Endothelial cell (in vitro differentiated cells): ENCODE measurements at regions not wholly inside any gene's neighbourhood (a gene's known extent, or its start where the extent isn't known, plus 50 kb on each side); places are given as distances from the start of the nearest gene placed in this dataset.

ENCODE experiments used
- DNase-seq: peaks from one replicate; pipeline ENCODE4 v3.0.0; 2021; ENCODE audit warnings: low spot score
- H3K27ac Mint-ChIP-seq: one replicate; pipeline ENCODE4 v1.8.0; 2021; ENCODE audit warnings: mixed read lengths, inconsistent platforms; ENCODE audit not compliant: unreplicated experiment
- H3K27me3 Mint-ChIP-seq: one replicate; pipeline ENCODE4 v1.8.0; 2021; ENCODE audit warnings: mild to moderate bottlenecking, moderate library complexity, mixed read lengths, inconsistent platforms; ENCODE audit not compliant: unreplicated experiment
- H3K36me3 Mint-ChIP-seq: one replicate; pipeline ENCODE4 v1.8.0; 2021; ENCODE audit warnings: mild to moderate bottlenecking, low read depth, mixed read lengths, inconsistent platforms; ENCODE audit not compliant: unreplicated experiment
- H3K4me1 Mint-ChIP-seq: one replicate; pipeline ENCODE4 v1.8.0; 2021; ENCODE audit warnings: mild to moderate bottlenecking, mixed read lengths, inconsistent platforms; ENCODE audit not compliant: unreplicated experiment
- H3K4me3 Mint-ChIP-seq: one replicate; pipeline ENCODE4 v1.8.0; 2021; ENCODE audit warnings: mild to moderate bottlenecking, mixed read lengths, inconsistent platforms; ENCODE audit not compliant: unreplicated experiment
- H3K9me3 Mint-ChIP-seq: one replicate; pipeline ENCODE4 v1.8.0; 2021; ENCODE audit warnings: mixed read lengths, inconsistent platforms; ENCODE audit not compliant: unreplicated experiment
- TF ChIP-seq, protein P1 (sequence below): fragments of 200-600 bp; sonication (generic); IDR thresholded peaks from one replicate; pipeline ENCODE4 v1.5.0; 2021; ENCODE audit warnings: antibody characterized with exemption; ENCODE audit not compliant: unreplicated experiment

GRCh38 chr7:20991544-20991943 is 204.9 kb upstream of the SP8 start:
- Mint-ChIP-seq H3K4me1 (no peaks in the 10 kb centered on the region), H3K4me3 (no peak overlapping the region), H3K27ac (no peak overlapping the region), H3K27me3 (no peaks in the 10 kb centered on the region), H3K9me3 (no peaks in the 10 kb centered on the region), H3K36me3 (no peaks in the 10 kb centered on the region)
- TF ChIP-seq, protein P1, sequence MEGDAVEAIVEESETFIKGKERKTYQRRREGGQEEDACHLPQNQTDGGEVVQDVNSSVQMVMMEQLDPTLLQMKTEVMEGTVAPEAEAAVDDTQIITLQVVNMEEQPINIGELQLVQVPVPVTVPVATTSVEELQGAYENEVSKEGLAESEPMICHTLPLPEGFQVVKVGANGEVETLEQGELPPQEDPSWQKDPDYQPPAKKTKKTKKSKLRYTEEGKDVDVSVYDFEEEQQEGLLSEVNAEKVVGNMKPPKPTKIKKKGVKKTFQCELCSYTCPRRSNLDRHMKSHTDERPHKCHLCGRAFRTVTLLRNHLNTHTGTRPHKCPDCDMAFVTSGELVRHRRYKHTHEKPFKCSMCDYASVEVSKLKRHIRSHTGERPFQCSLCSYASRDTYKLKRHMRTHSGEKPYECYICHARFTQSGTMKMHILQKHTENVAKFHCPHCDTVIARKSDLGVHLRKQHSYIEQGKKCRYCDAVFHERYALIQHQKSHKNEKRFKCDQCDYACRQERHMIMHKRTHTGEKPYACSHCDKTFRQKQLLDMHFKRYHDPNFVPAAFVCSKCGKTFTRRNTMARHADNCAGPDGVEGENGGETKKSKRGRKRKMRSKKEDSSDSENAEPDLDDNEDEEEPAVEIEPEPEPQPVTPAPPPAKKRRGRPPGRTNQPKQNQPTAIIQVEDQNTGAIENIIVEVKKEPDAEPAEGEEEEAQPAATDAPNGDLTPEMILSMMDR = no peak
- no peak for DNase-seq

GRCh38 chr7:20993693-20994092 is 207.0 kb upstream of the SP8 start:
- no peaks in the 10 kb centered on the region for H3K27me3 Mint-ChIP-seq
- no peaks in the 10 kb centered on the region for H3K36me3 Mint-ChIP-seq
- DNase-seq = no peak
- H3K4me1 Mint-ChIP-seq = no peaks in the 10 kb centered on the region
- no peak overlapping the region for H3K4me3 Mint-ChIP-seq
- H3K27ac Mint-ChIP-seq = no peak overlapping the region
- H3K9me3 Mint-ChIP-seq = no peaks in the 10 kb centered on the region
- TF ChIP-seq, protein P1 = no peak

DNA sequence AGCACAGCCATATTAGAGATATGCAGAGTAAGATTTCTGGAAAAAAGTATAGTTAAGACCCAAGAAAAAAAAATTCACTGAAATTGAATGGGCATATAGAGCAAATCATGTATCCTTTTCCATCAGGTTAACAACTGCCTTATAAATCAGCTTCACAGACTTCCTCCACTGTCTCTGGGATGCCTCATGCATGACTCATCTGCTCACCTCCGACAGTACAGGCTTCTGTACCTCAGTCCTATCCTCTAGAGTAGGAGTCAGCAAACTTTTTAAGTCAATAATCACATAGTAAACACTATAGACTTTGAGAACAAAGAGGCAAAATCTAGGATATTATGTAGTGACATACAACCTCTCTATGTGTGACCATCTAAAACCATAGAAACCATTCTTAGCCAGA is 211.6 kb upstream of the SP8 start:
- TF ChIP-seq, protein P1 = no peak
- Mint-ChIP-seq H3K27me3 (no peaks in the 10 kb centered on the region), H3K27ac (no peak overlapping the region), H3K4me3 (no peak overlapping the region), H3K4me1 (no peaks in the 10 kb centered on the region), H3K36me3 (no peaks in the 10 kb centered on the region), H3K9me3 (no peaks in the 10 kb centered on the region)
- no peak for DNase-seq

DNA sequence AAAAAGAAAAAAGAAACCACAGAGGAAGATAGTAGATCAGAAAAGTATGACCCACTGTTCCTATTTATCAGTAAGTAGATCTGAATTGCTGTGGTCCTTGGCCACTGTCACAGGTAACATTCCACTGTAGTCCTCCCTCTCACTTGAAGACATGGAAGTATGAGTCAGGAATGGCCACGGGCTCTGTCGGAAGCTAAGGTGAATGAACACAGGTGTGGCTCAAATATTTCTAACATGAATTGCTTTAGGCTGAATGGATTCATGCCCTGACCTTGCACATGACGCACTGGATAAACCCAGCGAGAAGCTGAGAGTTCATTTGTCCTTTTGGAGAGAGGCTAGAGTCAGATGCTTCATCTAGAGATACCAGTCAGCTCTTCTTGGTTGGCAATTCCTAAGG is 224.5 kb upstream of the SP8 start:
- Mint-ChIP-seq H3K9me3 (no peaks in the 10 kb centered on the region), H3K4me1 (no peaks in the 10 kb centered on the region), H3K27me3 (no peaks in the 10 kb centered on the region), H3K4me3 (no peak overlapping the region), H3K27ac (no peak overlapping the region), H3K36me3 (no peaks in the 10 kb centered on the region)
- TF ChIP-seq, protein P1 = no peak
- DNase-seq = no peak

DNA sequence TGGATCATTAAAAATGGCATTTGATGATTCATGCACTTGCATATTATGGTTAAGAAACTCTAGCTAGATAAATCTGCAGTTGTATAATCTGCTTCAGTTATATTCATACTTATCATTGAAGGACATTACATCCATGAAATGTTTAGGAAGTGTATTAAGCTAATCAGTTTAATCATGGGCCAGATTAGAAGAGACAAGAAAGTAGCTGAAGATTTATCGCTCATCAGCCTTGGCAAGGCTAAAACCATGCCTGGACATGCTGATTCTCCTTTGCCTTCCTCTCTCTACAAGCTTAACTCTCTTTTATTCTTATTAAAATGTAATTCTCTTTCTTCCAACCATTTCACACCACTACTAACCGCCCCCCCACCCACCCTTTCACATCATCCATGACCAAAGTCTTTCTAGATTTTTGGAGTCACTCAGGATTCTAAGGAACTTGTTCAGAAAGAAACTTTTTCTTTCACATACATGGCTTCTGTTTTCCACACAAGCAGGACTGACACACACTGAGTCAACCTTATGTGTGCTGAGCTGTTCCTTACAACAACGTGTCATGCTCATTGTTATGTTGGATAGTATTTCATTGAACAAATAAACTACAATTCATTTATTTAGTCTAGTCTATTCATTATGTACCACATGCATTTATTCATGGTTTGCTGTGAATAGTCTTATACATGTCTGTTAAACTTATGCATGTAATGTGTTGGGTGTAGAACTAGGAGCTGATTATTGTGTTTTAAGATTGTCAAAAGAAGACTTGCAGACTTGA is 227.3 kb upstream of the SP8 start:
- Mint-ChIP-seq H3K9me3 (no peaks in the 10 kb centered on the region), H3K27ac (no peak overlapping the region), H3K27me3 (no peaks in the 10 kb centered on the region), H3K4me1 (no peaks in the 10 kb centered on the region), H3K4me3 (no peak overlapping the region), H3K36me3 (no peaks in the 10 kb centered on the region)
- DNase-seq = no peak
- TF ChIP-seq, protein P1 = no peak
